Body of pancreas (tissue), 4 donors: ENCODE measurements at regions not wholly inside any gene's neighbourhood (a gene's known extent, or its start where the extent isn't known, plus 50 kb on each side); places are given as distances from the start of the nearest gene placed in this dataset.

Source experiments
- POLR2A ChIP-seq, 3 donors: fragments of 450-650 bp; IDR thresholded peaks; one replicate each; pipeline ENCODE4 v1.6.1; 2016; ENCODE audit warnings: antibody characterized with exemption in 3 of 3, mild to moderate bottlenecking in 2 of 3
- TF ChIP-seq, protein P1 (sequence below), 7 experiments: fragments of 450-650 bp in 4 of 7; fragments of 200-600 bp in 3 of 7; sonication (generic) in 3 of 7; IDR thresholded peaks; one replicate each; pipeline ENCODE4 v1.5.1; 2016 to 2019; ENCODE audit warnings: antibody characterized with exemption in 7 of 7

DNA sequence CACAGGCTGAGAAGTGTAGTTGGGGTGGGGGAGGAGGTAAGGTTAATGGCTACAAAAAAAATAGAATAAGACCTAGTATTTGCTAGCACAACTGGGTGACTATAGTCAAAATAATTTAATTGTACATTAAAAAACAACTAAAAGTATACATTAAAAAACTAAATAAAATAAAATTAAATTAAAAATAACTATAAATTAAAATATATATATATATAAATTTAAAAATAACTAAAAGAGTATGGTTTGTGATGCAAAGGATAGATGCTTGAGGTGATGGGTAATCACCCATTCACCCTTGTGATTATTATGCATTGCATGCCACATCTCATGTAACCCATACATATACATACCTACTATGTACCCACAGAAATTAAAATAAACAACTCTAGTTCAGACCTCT lies 762.5 kb downstream of the SORCS1 start:
- TF ChIP-seq, protein P1, sequence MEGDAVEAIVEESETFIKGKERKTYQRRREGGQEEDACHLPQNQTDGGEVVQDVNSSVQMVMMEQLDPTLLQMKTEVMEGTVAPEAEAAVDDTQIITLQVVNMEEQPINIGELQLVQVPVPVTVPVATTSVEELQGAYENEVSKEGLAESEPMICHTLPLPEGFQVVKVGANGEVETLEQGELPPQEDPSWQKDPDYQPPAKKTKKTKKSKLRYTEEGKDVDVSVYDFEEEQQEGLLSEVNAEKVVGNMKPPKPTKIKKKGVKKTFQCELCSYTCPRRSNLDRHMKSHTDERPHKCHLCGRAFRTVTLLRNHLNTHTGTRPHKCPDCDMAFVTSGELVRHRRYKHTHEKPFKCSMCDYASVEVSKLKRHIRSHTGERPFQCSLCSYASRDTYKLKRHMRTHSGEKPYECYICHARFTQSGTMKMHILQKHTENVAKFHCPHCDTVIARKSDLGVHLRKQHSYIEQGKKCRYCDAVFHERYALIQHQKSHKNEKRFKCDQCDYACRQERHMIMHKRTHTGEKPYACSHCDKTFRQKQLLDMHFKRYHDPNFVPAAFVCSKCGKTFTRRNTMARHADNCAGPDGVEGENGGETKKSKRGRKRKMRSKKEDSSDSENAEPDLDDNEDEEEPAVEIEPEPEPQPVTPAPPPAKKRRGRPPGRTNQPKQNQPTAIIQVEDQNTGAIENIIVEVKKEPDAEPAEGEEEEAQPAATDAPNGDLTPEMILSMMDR (IDR thresholded peaks at IDR 0.05), result no peak
- TF ChIP-seq POLR2A (IDR thresholded peaks at IDR 0.05), result no peak
